K562 (cell line): ENCODE measurements at regions not wholly inside any gene's neighbourhood (a gene's known extent, or its start where the extent isn't known, plus 50 kb on each side); places are given as distances from the start of the nearest gene placed in this dataset. TPM values are rescaled to one million over a fixed set of nuclear protein-coding genes. Genes with fewer than 3 reads are reported as not detected.

Experiments used
- small RNA-seq: library from RNA; depleted of rRNA; stranded (forward); fragments of <200 nt; gene quantifications from one replicate; pipeline ENCODE3, GENCODE V24; 2014

Small RNA genes lying in the stretch of these regions (small RNA-seq; reads per million reads assigned to genes)
- gene AC022140.2 = not detected
- not detected for gene AC106754.2
- not detected for gene BTG4P1
- gene RF00019 = not detected
- gene RF00070 = not detected
- not detected for gene RNU6-374P
